ENCODE measurements at regions not wholly inside any gene's neighbourhood (a gene's known extent, or its start where the extent isn't known, plus 50 kb on each side); places are given as distances from the start of the nearest gene placed in this dataset.

DNA sequence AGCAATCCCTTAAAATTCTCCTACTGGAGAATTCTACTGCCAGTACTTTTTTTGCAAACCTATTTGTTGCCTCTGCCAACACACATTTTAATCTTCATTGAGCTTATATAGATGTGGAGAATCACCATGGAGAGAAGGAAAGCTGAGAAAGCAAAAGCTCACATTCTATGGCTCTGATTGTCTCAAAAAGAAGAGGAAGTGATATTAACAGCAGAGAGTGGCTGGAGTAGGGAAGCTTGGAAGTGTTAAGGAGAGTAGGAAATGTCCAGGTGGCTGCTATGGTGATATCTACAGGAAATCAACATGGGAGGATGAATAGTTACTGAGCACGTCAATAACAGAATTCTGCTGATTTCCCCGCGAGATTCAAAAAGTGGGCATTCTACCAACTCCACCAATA lies 78.8 kb upstream of the TDRD3 start:
- TF ChIP-seq CTCF (IDR thresholded peaks at IDR 0.05) (no peak), POLR2AphosphoS5 (IDR thresholded peaks at IDR 0.05) (no peak), EP300 (IDR thresholded peaks at IDR 0.05) (no peak), POLR2A (IDR thresholded peaks at IDR 0.05) (no peak)
